CD4-positive, alpha-beta T cell (primary cell): ENCODE measurements at regions not wholly inside any gene's neighbourhood (a gene's known extent, or its start where the extent isn't known, plus 50 kb on each side); places are given as distances from the start of the nearest gene placed in this dataset.

Experiments used
- ATAC-seq: fragments of 200-7000 bp; cut with Tn5 transposase; one replicate; pipeline ENCODE4 v1.10.0; 2022; ENCODE audit warnings: mild to moderate bottlenecking; ENCODE audit not compliant: poor library complexity
- CTCF ChIA-PET: fragments of 350-600 bp; sonication (Branson Sonifier 250); formaldehyde crosslinking; loops from one replicate; lab custom pipeline; 2021; ENCODE audit warnings: antibody characterized with exemption, inconsistent platforms; lab: Charles Lee
- POLR2A ChIA-PET: fragments of 350-600 bp; sonication (Branson Sonifier 250); formaldehyde crosslinking; loops from one replicate; lab custom pipeline; 2021; ENCODE audit warnings: antibody characterized with exemption, inconsistent platforms; lab: Charles Lee
- DNase-seq, 14 experiments: peaks; one replicate each; pipeline ENCODE4 v3.0.0-alpha.2; 2013 to 2020; ENCODE audit warnings: mixed read lengths in 2 of 14
- H3K27ac ChIP-seq, 2 donors: one replicate each; pipeline versions ENCODE4 v1.5.1 to v1.7.0; 2013; ENCODE audit warnings: low read length in 2 of 2, low read depth in 1 of 2, mild to moderate bottlenecking in 1 of 2
- H3K27me3 ChIP-seq, 2 experiments: 1 replicate in 1 of 2; 2 replicates in 1 of 2; pipeline versions ENCODE4 v1.6.1 to v1.7.0; 2013; ENCODE audit warnings: low read length in 2 of 2, control low read depth in 1 of 2, mild to moderate bottlenecking in 1 of 2, moderate library complexity in 1 of 2; ENCODE audit not compliant: insufficient read depth in 2 of 2, control insufficient read depth in 1 of 2
- H3K36me3 ChIP-seq: one replicate; pipeline ENCODE4 v1.6.1; 2013; ENCODE audit warnings: low read length, control low read depth; ENCODE audit not compliant: insufficient read depth
- H3K4me1 ChIP-seq: one replicate; pipeline ENCODE4 v1.6.1; 2013; ENCODE audit warnings: low read length, control low read depth; ENCODE audit not compliant: insufficient read depth
- H3K4me3 ChIP-seq: one replicate; pipeline ENCODE4 v1.5.1; 2013; ENCODE audit warnings: mild to moderate bottlenecking, low read length, moderate library complexity
- H3K9me3 ChIP-seq, 2 experiments: 1 replicate in 1 of 2; 2 replicates in 1 of 2; pipeline versions ENCODE4 v1.6.1 to v1.7.0; 2013; ENCODE audit warnings: low read length in 2 of 2, mild to moderate bottlenecking in 2 of 2, control low read depth in 1 of 2, moderate library complexity in 1 of 2; ENCODE audit not compliant: control insufficient read depth in 1 of 2, insufficient read depth in 1 of 2
- H3K27ac Mint-ChIP-seq: one replicate; pipeline ENCODE4 v1.8.0; 2020; ENCODE audit warnings: mixed read lengths
- H3K27me3 Mint-ChIP-seq: one replicate; pipeline ENCODE4 v1.8.0; 2021; ENCODE audit warnings: mixed read lengths
- H3K36me3 Mint-ChIP-seq: one replicate; pipeline ENCODE4 v1.8.0; 2021; ENCODE audit warnings: low read depth, mixed read lengths
- H3K4me1 Mint-ChIP-seq: one replicate; pipeline ENCODE4 v1.8.0; 2021; ENCODE audit warnings: low read depth, mixed read lengths
- H3K4me3 Mint-ChIP-seq: one replicate; pipeline ENCODE4 v1.8.0; 2020; ENCODE audit warnings: mild to moderate bottlenecking, mixed read lengths
- H3K9me3 Mint-ChIP-seq: one replicate; pipeline ENCODE4 v1.8.0; 2020; ENCODE audit warnings: mixed read lengths
- intact Hi-C, 2 experiments: fragments of 100-400 bp; cut with DNase I in 1 of 2; cut with micrococcal nuclease in 1 of 2; formaldehyde crosslinking; loops; one replicate each; pipeline versions ENCODE4 v1.15.1 to v1.9.0; 2023 to 2025; cut with DNase I, micrococcal nuclease
- TF ChIP-seq, protein P1 (sequence below): fragments of 200-600 bp; IDR thresholded peaks from one replicate; pipeline ENCODE4 v1.8.0; 2022; ENCODE audit warnings: antibody characterized with exemption, mild to moderate bottlenecking

DNA sequence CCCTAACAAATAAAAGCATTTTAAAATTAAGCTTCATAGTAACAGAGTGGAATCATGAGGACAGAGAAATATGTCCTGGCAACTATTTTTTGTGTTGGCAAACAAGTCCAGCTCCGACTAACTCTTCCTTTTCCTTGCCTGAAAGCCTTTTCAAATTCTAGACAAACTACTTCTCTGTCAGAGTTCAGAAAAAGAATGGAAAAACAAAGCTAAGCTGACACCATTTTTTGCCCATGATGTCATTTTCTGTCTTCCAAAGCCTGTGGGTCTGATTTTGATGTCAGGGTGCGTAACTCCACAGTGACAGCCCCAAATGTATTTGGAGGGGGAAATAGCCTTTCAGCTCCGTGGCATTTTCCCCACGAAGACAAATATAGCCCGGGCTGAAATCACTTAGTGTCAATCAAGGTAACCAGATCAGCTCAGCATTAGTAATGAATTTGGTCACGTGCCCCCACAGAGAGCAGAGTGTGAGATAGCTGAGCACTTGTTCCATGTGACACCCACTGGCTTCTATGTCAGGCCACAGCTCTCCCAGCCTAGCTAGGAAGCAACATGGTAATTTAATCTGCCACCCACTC, 233.0 kb upstream of the SIX2 start:
- Mint-ChIP-seq H3K9me3 (no peaks in the 10 kb centered on the region), H3K27me3 (peaks cover 12% of the 10 kb centered on the region), H3K27ac (no peak overlapping the region), H3K4me3 (no peak overlapping the region), H3K4me1 (no peaks in the 10 kb centered on the region), H3K36me3 (no peaks in the 10 kb centered on the region)
- no peaks in the 10 kb centered on the region for H3K9me3 ChIP-seq
- CTCF ChIA-PET, result no interaction called here
- no peak overlapping the region for H3K4me3 ChIP-seq
- no peaks in the 10 kb centered on the region for H3K4me1 ChIP-seq
- no peaks in the 10 kb centered on the region for H3K36me3 ChIP-seq
- no peak overlapping the region for H3K27ac ChIP-seq
- DNase-seq (no peak), ATAC-seq (no peak)
- TF ChIP-seq, protein P1, sequence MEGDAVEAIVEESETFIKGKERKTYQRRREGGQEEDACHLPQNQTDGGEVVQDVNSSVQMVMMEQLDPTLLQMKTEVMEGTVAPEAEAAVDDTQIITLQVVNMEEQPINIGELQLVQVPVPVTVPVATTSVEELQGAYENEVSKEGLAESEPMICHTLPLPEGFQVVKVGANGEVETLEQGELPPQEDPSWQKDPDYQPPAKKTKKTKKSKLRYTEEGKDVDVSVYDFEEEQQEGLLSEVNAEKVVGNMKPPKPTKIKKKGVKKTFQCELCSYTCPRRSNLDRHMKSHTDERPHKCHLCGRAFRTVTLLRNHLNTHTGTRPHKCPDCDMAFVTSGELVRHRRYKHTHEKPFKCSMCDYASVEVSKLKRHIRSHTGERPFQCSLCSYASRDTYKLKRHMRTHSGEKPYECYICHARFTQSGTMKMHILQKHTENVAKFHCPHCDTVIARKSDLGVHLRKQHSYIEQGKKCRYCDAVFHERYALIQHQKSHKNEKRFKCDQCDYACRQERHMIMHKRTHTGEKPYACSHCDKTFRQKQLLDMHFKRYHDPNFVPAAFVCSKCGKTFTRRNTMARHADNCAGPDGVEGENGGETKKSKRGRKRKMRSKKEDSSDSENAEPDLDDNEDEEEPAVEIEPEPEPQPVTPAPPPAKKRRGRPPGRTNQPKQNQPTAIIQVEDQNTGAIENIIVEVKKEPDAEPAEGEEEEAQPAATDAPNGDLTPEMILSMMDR, result no peak
- H3K27me3 ChIP-seq, result peaks cover 2 to 5% of the 10 kb centered on the region in 2 experiments
- intact Hi-C loops, result no loop called here
- POLR2A ChIA-PET, result no interaction called here

GRCh38 chr2:45241061-45241561, 231.9 kb upstream of the SIX2 start:
- no peak for ATAC-seq
- Mint-ChIP-seq H3K36me3 (no peaks in the 10 kb centered on the region), H3K4me1 (no peaks in the 10 kb centered on the region), H3K27me3 (peaks cover 20% of the 10 kb centered on the region), H3K4me3 (no peak overlapping the region), H3K9me3 (no peaks in the 10 kb centered on the region), H3K27ac (no peak overlapping the region)
- TF ChIP-seq, protein P1, result no peak
- no peak for DNase-seq
- H3K36me3 ChIP-seq, result no peaks in the 10 kb centered on the region
- H3K9me3 ChIP-seq, result no peaks in the 10 kb centered on the region
- POLR2A ChIA-PET, result no interaction called here
- H3K27me3 ChIP-seq, result peaks cover 5 to 6% of the 10 kb centered on the region in 2 experiments
- no peak overlapping the region for H3K4me3 ChIP-seq
- no peak overlapping the region for H3K27ac ChIP-seq
- intact Hi-C loops, result no loop called here
- H3K4me1 ChIP-seq, result no peaks in the 10 kb centered on the region
- CTCF ChIA-PET, result interaction anchor here (0.6 kb wide), 1 partner anchor 50 kb away, joined by 3 read pairs; no protein-coding TSS in a partner anchor

DNA sequence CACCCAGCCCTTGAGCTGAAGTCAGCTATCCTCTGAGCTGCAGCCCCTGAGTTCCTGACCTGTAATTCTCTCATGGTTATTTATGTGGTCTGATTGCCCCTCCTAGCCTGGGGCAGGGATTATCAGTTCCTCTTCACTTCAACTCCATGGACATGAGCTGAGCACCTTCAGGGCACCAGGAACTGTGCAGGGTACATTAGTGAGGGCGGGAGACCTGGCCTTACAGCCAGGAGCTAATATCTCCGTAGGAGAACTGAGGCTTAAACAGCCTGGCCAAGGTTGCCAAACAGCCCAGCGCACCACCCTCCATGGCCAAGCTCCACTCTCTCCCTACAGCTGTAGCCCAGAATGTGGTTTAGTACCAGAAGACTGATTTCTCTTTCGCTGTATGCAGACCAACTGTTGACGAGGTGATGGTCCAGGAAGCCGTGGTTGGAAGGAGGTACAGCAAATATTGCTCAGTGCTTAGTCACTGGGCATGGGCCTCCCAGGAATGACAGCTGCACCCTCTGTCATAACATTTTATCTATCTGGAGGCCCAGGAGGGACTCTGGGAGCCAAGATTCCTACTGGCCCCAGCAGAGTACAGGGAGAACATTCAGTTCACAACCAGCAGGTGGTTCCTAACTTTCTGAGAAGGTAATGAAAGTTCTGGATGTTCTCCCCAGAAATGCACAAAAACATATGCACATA, 228.7 kb upstream of the SIX2 start:
- Histone ChIP-seq H3K36me3 (no peaks in the 10 kb centered on the region), H3K4me1 (no peaks in the 10 kb centered on the region), H3K9me3 (no peaks in the 10 kb centered on the region), H3K27me3 (peaks cover 5 to 6% of the 10 kb centered on the region in 2 experiments), H3K27ac (no peak overlapping the region), H3K4me3 (no peak overlapping the region)
- intact Hi-C loops, result no loop called here
- H3K27me3 Mint-ChIP-seq, result peaks cover 30% of the 10 kb centered on the region
- H3K4me3 Mint-ChIP-seq, result no peak overlapping the region
- ATAC-seq (no peak), DNase-seq (no peak)
- ChIA-PET POLR2A (no interaction called here), CTCF (no interaction called here)
- no peaks in the 10 kb centered on the region for H3K36me3 Mint-ChIP-seq
- TF ChIP-seq, protein P1, result no peak
- no peaks in the 10 kb centered on the region for H3K9me3 Mint-ChIP-seq
- H3K4me1 Mint-ChIP-seq, result no peaks in the 10 kb centered on the region
- H3K27ac Mint-ChIP-seq, result no peak overlapping the region
